Stimulated activated naive B cell treated with anti-CD40 and anti-IgM and Interleukin-4, amounts not matched to agents 10 μg/mL and 1 μg/mL and 100 μg/mL, for 72 hours (primary cell): ENCODE measurements at regions not wholly inside any gene's neighbourhood (a gene's known extent, or its start where the extent isn't known, plus 50 kb on each side); places are given as distances from the start of the nearest gene placed in this dataset.

ENCODE experiments used
- ATAC-seq, 2 donors: fragments of 150-1000 bp; cut with Tn5 transposase; replicated peaks; 2 replicates each; pipeline ENCODE4 v1.10.0; 2021; ENCODE audit warnings: moderate library complexity in 1 of 2
- DNase-seq: peaks from one replicate; pipeline ENCODE4 v3.0.0; 2021
- H3K27ac Mint-ChIP-seq: one replicate; pipeline ENCODE4 v1.8.0; 2022; ENCODE audit warnings: mild to moderate bottlenecking, mixed read lengths
- H3K27me3 Mint-ChIP-seq, 2 donors: one replicate each; pipeline ENCODE4 v1.8.0; 2022; ENCODE audit warnings: mixed read lengths in 2 of 2
- H3K36me3 Mint-ChIP-seq, 2 donors: one replicate each; pipeline ENCODE4 v1.8.0; 2022; ENCODE audit warnings: mixed read lengths in 2 of 2, mild to moderate bottlenecking in 1 of 2
- H3K4me1 Mint-ChIP-seq, 2 donors: one replicate each; pipeline ENCODE4 v1.8.0; 2022; ENCODE audit warnings: mixed read lengths in 2 of 2, mild to moderate bottlenecking in 1 of 2
- H3K4me3 Mint-ChIP-seq, 2 donors: one replicate each; pipeline ENCODE4 v1.8.0; 2022; ENCODE audit warnings: mild to moderate bottlenecking in 2 of 2, mixed read lengths in 2 of 2, moderate library complexity in 1 of 2
- H3K9me3 Mint-ChIP-seq, 2 donors: one replicate each; pipeline ENCODE4 v1.8.0; 2022; ENCODE audit warnings: mixed read lengths in 2 of 2, mild to moderate bottlenecking in 1 of 2

- Mint-ChIP-seq H3K27ac (no peak overlapping the region), H3K9me3 (no peaks in the 10 kb centered on the region), H3K27me3 (no peaks in the 10 kb centered on the region), H3K36me3 (no peaks in the 10 kb centered on the region), H3K4me3 (no peak overlapping the region), H3K4me1 (no peaks in the 10 kb centered on the region)
- DNase-seq (no peak), ATAC-seq (no peak)
Observed at GRCh38 chr16:73703891-73704290, 592.7 kb upstream of the PSMD7 start.

GRCh38 chr16:73697336-73697735, 599.3 kb upstream of the PSMD7 start:
- no peaks in the 10 kb centered on the region for H3K9me3 Mint-ChIP-seq
- no peaks in the 10 kb centered on the region for H3K4me1 Mint-ChIP-seq
- no peak overlapping the region for H3K27ac Mint-ChIP-seq
- no peaks in the 10 kb centered on the region for H3K27me3 Mint-ChIP-seq
- H3K36me3 Mint-ChIP-seq = no peaks in the 10 kb centered on the region
- H3K4me3 Mint-ChIP-seq = no peak overlapping the region
- DNase-seq (no peak), ATAC-seq (no peak)

GRCh38 chr16:73692861-73693260, 603.8 kb upstream of the PSMD7 start:
- no peaks in the 10 kb centered on the region for H3K36me3 Mint-ChIP-seq
- no peak for ATAC-seq
- no peak for DNase-seq
- H3K4me1 Mint-ChIP-seq = no peaks in the 10 kb centered on the region
- no peaks in the 10 kb centered on the region for H3K9me3 Mint-ChIP-seq
- no peak overlapping the region for H3K4me3 Mint-ChIP-seq
- peaks cover 0 to 4% of the 10 kb centered on the region in 2 donors for H3K27me3 Mint-ChIP-seq
- no peak overlapping the region for H3K27ac Mint-ChIP-seq

- ATAC-seq = no peak
- H3K9me3 Mint-ChIP-seq = peaks cover 3 to 4% of the 10 kb centered on the region in 2 donors
- H3K27me3 Mint-ChIP-seq = no peaks in the 10 kb centered on the region
- DNase-seq = no peak
- no peak overlapping the region for H3K4me3 Mint-ChIP-seq
- no peak overlapping the region for H3K27ac Mint-ChIP-seq
- no peaks in the 10 kb centered on the region for H3K4me1 Mint-ChIP-seq
- H3K36me3 Mint-ChIP-seq = no peaks in the 10 kb centered on the region
Observed at GRCh38 chr16:73683804-73684203, 612.8 kb upstream of the PSMD7 start.

GRCh38 chr16:73672135-73672534, 624.2 kb upstream of the ZFHX3 start:
- DNase-seq (no peak), ATAC-seq (no peak)
- Mint-ChIP-seq H3K27ac (no peak overlapping the region), H3K4me3 (no peak overlapping the region), H3K4me1 (no peaks in the 10 kb centered on the region), H3K36me3 (no peaks in the 10 kb centered on the region), H3K9me3 (peaks cover 3 to 6% of the 10 kb centered on the region in 2 donors), H3K27me3 (peaks cover 10 to 19% of the 10 kb centered on the region in 2 donors)

GRCh38 chr16:73670836-73671820, 623.2 kb upstream of the ZFHX3 start:
- Mint-ChIP-seq H3K27me3 (peaks cover 10 to 19% of the 10 kb centered on the region in 2 donors), H3K4me3 (no peak overlapping the region)

GRCh38 chr16:73669535-73670274, 621.8 kb upstream of the ZFHX3 start:
- Mint-ChIP-seq H3K4me3 (no peak overlapping the region), H3K27ac (no peak overlapping the region), H3K9me3 (peaks cover 0 to 3% of the 10 kb centered on the region in 2 donors), H3K4me1 (no peaks in the 10 kb centered on the region), H3K27me3 (peaks cover 10 to 19% of the 10 kb centered on the region in 2 donors), H3K36me3 (no peaks in the 10 kb centered on the region)
- DNase-seq (no peak), ATAC-seq (no peak)

More at GRCh38 chr16:73670836-73671820, 623.2 kb upstream of the ZFHX3 start:
- Mint-ChIP-seq H3K27ac (no peak overlapping the region), H3K9me3 (peaks cover under 1 to 3% of the 10 kb centered on the region in 2 donors), H3K4me1 (no peaks in the 10 kb centered on the region), H3K36me3 (no peaks in the 10 kb centered on the region)
- ATAC-seq (no peak), DNase-seq (no peak)

- peaks cover 3 to 5% of the 10 kb centered on the region in 2 donors for H3K27me3 Mint-ChIP-seq
Observed at GRCh38 chr16:73663720-73664119, 615.8 kb upstream of the ZFHX3 start.

GRCh38 chr16:73636196-73636595, 588.3 kb upstream of the ZFHX3 start:
- no peaks in the 10 kb centered on the region for H3K36me3 Mint-ChIP-seq
- no peaks in the 10 kb centered on the region for H3K4me1 Mint-ChIP-seq
- no peak for DNase-seq
- no peak overlapping the region for H3K4me3 Mint-ChIP-seq
- H3K27ac Mint-ChIP-seq = no peak overlapping the region
- ATAC-seq = no peak
- H3K9me3 Mint-ChIP-seq = peaks cover 9 to 12% of the 10 kb centered on the region in 2 donors
- peaks cover 0 to 6% of the 10 kb centered on the region in 2 donors for H3K27me3 Mint-ChIP-seq

More at GRCh38 chr16:73663720-73664119, 615.8 kb upstream of the ZFHX3 start:
- ATAC-seq (no peak), DNase-seq (no peak)
- Mint-ChIP-seq H3K36me3 (no peaks in the 10 kb centered on the region), H3K27ac (no peak overlapping the region), H3K4me3 (no peak overlapping the region), H3K9me3 (no peaks in the 10 kb centered on the region), H3K4me1 (peaks cover 0 to 4% of the 10 kb centered on the region in 2 donors)

- ATAC-seq (no peak), DNase-seq (no peak)
- H3K27ac Mint-ChIP-seq = no peak overlapping the region
- H3K4me3 Mint-ChIP-seq = no peak overlapping the region
- H3K4me1 Mint-ChIP-seq = no peaks in the 10 kb centered on the region
- H3K36me3 Mint-ChIP-seq = no peaks in the 10 kb centered on the region
- H3K27me3 Mint-ChIP-seq = no peaks in the 10 kb centered on the region
- H3K9me3 Mint-ChIP-seq = peaks cover 0 to 1% of the 10 kb centered on the region in 2 donors
Observed at GRCh38 chr16:73629011-73629410, 581.1 kb upstream of the ZFHX3 start.

GRCh38 chr16:73617738-73618137, 569.8 kb upstream of the ZFHX3 start:
- Mint-ChIP-seq H3K36me3 (no peaks in the 10 kb centered on the region), H3K27ac (no peak overlapping the region), H3K4me3 (no peak overlapping the region), H3K9me3 (peaks cover 0 to 2% of the 10 kb centered on the region in 2 donors), H3K27me3 (peaks cover 4 to 23% of the 10 kb centered on the region in 2 donors), H3K4me1 (no peaks in the 10 kb centered on the region)
- ATAC-seq (no peak), DNase-seq (no peak)

GRCh38 chr16:73616770-73617169, 568.8 kb upstream of the ZFHX3 start:
- Mint-ChIP-seq H3K4me1 (no peaks in the 10 kb centered on the region), H3K4me3 (no peak overlapping the region), H3K27me3 (peaks cover 4 to 30% of the 10 kb centered on the region in 2 donors), H3K36me3 (no peaks in the 10 kb centered on the region), H3K27ac (no peak overlapping the region), H3K9me3 (peaks cover 0 to 2% of the 10 kb centered on the region in 2 donors)
- ATAC-seq (no peak), DNase-seq (no peak)

GRCh38 chr16:73616166-73616753, 568.3 kb upstream of the ZFHX3 start:
- H3K27me3 Mint-ChIP-seq = peaks cover 4 to 30% of the 10 kb centered on the region in 2 donors
- no peak overlapping the region for H3K27ac Mint-ChIP-seq
- no peaks in the 10 kb centered on the region for H3K4me1 Mint-ChIP-seq

More at GRCh38 chr16:73616166-73616753, 568.3 kb upstream of the ZFHX3 start:
- H3K9me3 Mint-ChIP-seq = peaks cover 0 to 2% of the 10 kb centered on the region in 2 donors
- no peaks in the 10 kb centered on the region for H3K36me3 Mint-ChIP-seq
- DNase-seq = no peak
- ATAC-seq = no peak
- no peak overlapping the region for H3K4me3 Mint-ChIP-seq
